Prostate gland (tissue), 2 donors: ENCODE measurements at regions not wholly inside any gene's neighbourhood (a gene's known extent, or its start where the extent isn't known, plus 50 kb on each side); places are given as distances from the start of the nearest gene placed in this dataset.

Source experiments
- DNase-seq: peaks from one replicate; pipeline ENCODE4 v3.0.0-alpha.2; 2019; ENCODE audit warnings: low spot score
- H3K27ac ChIP-seq, 2 donors: fragments of 200-600 bp; sonication (generic); 2 replicates each; pipeline ENCODE4 v1.5.1; 2017 to 2019
- H3K27me3 ChIP-seq: fragments of 200-600 bp; sonication (generic); replicated peaks from 2 replicates; pipeline ENCODE4 v1.5.1; 2019; ENCODE audit not compliant: insufficient read depth
- H3K36me3 ChIP-seq, 2 donors: fragments of 200-600 bp; sonication (generic); 1 replicate in 1 of 2; 2 replicates in 1 of 2; pipeline versions ENCODE4 v1.5.1 to v1.8.1; 2017 to 2019
- H3K4me1 ChIP-seq: fragments of 200-600 bp; sonication (generic); replicated peaks from 2 replicates; pipeline ENCODE4 v1.5.1; 2019
- H3K4me3 ChIP-seq, 2 donors: fragments of 200-600 bp; sonication (generic); 2 replicates each; pipeline ENCODE4 v1.5.1; 2017 to 2019
- H3K9me3 ChIP-seq: fragments of 200-600 bp; sonication (generic); 2 replicates; pipeline ENCODE4 v1.5.1; 2017
- CTCF ChIP-seq, 4 experiments: fragments of 200-600 bp in 2 of 4; fragments of 450-650 bp in 2 of 4; sonication (generic) in 2 of 4; IDR thresholded peaks; 1 replicate in 3 of 4; 2 replicates in 1 of 4; pipeline ENCODE4 v1.5.1; 2016 to 2019; ENCODE audit warnings: antibody characterized with exemption in 4 of 4, mild to moderate bottlenecking in 2 of 4, moderate library complexity in 2 of 4
- POLR2A ChIP-seq: fragments of 450-650 bp; IDR thresholded peaks from one replicate; pipeline ENCODE4 v1.6.1; 2016; ENCODE audit warnings: antibody characterized with exemption, mild to moderate bottlenecking
- POLR2AphosphoS5 ChIP-seq: sonication (generic); formaldehyde crosslinking; IDR thresholded peaks from one replicate; pipeline ENCODE4 v1.6.1; 2017; ENCODE audit warnings: antibody characterized with exemption
- WGBS: methylation state at CpG from one replicate; pipeline ENCODE4 v1.1.5; 2018; 5-methylcytosine and 5-hydroxymethylcytosine counted together
- intact Hi-C: fragments of 100-400 bp; cut with DNase I; formaldehyde crosslinking; loops from one replicate; pipeline ENCODE4 v1.14.2; 2022

GRCh38 chr9:12958708-12959107 lies 183.9 kb downstream of the LURAP1L start:
- no peaks in the 10 kb centered on the region for H3K27me3 ChIP-seq
- H3K9me3 ChIP-seq, result no peaks in the 10 kb centered on the region
- TF ChIP-seq POLR2AphosphoS5, result no peak
- TF ChIP-seq CTCF (IDR thresholded peaks at IDR 0.05), result no peak
- TF ChIP-seq POLR2A, result no peak
- no peak overlapping the region for H3K4me3 ChIP-seq
- DNase-seq, result no peak
- no peak overlapping the region for H3K27ac ChIP-seq
- WGBS, result 67% methylated on average over 3 of the region's 3 CpGs
- no peaks in the 10 kb centered on the region for H3K4me1 ChIP-seq
- intact Hi-C loops, result no loop called here
- no peaks in the 10 kb centered on the region for H3K36me3 ChIP-seq

- Histone ChIP-seq H3K4me1 (no peaks in the 10 kb centered on the region), H3K27me3 (no peaks in the 10 kb centered on the region), H3K36me3 (no peaks in the 10 kb centered on the region), H3K4me3 (no peak overlapping the region), H3K27ac (no peak overlapping the region), H3K9me3 (no peaks in the 10 kb centered on the region)
- intact Hi-C loops, result no loop called here
- TF ChIP-seq CTCF (IDR thresholded peaks at IDR 0.05) (no peak), POLR2AphosphoS5 (no peak), POLR2A (no peak)
- no peak for DNase-seq
- 21% methylated on average over 2 of the region's 2 CpGs for whole genome bisulfite sequencing
Measured at GRCh38 chr9:12961276-12961809, 186.5 kb downstream of the LURAP1L start.

GRCh38 chr9:12963537-12963936 lies 188.7 kb downstream of the LURAP1L start:
- Histone ChIP-seq H3K9me3 (no peaks in the 10 kb centered on the region), H3K27me3 (no peaks in the 10 kb centered on the region), H3K4me3 (no peak overlapping the region), H3K27ac (no peak overlapping the region), H3K4me1 (no peaks in the 10 kb centered on the region), H3K36me3 (no peaks in the 10 kb centered on the region)
- intact Hi-C loops, result no loop called here
- TF ChIP-seq POLR2AphosphoS5 (no peak), CTCF (IDR thresholded peaks at IDR 0.05) (no peak), POLR2A (no peak)
- no peak for DNase-seq

GRCh38 chr9:12964271-12964670 lies 189.5 kb downstream of the LURAP1L start:
- Histone ChIP-seq H3K27ac (no peak overlapping the region), H3K36me3 (no peaks in the 10 kb centered on the region), H3K4me1 (no peaks in the 10 kb centered on the region), H3K9me3 (no peaks in the 10 kb centered on the region), H3K4me3 (no peak overlapping the region), H3K27me3 (no peaks in the 10 kb centered on the region)
- TF ChIP-seq CTCF (IDR thresholded peaks at IDR 0.05) (no peak), POLR2A (no peak), POLR2AphosphoS5 (no peak)
- 84% methylated on average over 2 of the region's 2 CpGs for WGBS
- DNase-seq, result no peak
- intact Hi-C loops, result no loop called here

GRCh38 chr9:12965303-12965702 lies 190.5 kb downstream of the LURAP1L start:
- no peaks in the 10 kb centered on the region for H3K4me1 ChIP-seq
- no peak for DNase-seq
- no peaks in the 10 kb centered on the region for H3K27me3 ChIP-seq
- intact Hi-C loops, result no loop called here
- H3K4me3 ChIP-seq, result no peak overlapping the region
- no peak overlapping the region for H3K27ac ChIP-seq
- 63% methylated on average over 1 of the region's 1 CpG for WGBS
- H3K36me3 ChIP-seq, result no peaks in the 10 kb centered on the region
- no peaks in the 10 kb centered on the region for H3K9me3 ChIP-seq
- TF ChIP-seq CTCF (IDR thresholded peaks at IDR 0.05) (no peak), POLR2AphosphoS5 (no peak), POLR2A (no peak)
